ENCODE measurements at regions not wholly inside any gene's neighbourhood (a gene's known extent, or its start where the extent isn't known, plus 50 kb on each side); places are given as distances from the start of the nearest gene placed in this dataset.

GRCh38 chr3:26084629-26085028, 294.7 kb downstream of the OXSM start:
- TF ChIP-seq CTCF (IDR thresholded peaks at IDR 0.05; ENCODE audit: low read depth, low read length), result no peak
- TF ChIP-seq POLR2A (IDR thresholded peaks at IDR 0.05; ENCODE audit: extremely low read depth, insufficient read length), result no peak
- no peak for TF ChIP-seq MAX (IDR thresholded peaks at IDR 0.05; ENCODE audit: low read depth, low read length)
- TF ChIP-seq MYC (IDR thresholded peaks at IDR 0.05; ENCODE audit: low read depth, low read length), result no peak
